Suppressor macrophage treated with lipopolysaccharide for 4 hours (primary cell): ENCODE measurements at regions not wholly inside any gene's neighbourhood (a gene's known extent, or its start where the extent isn't known, plus 50 kb on each side); places are given as distances from the start of the nearest gene placed in this dataset.

ENCODE experiments used
- DNase-seq: peaks from one replicate; pipeline ENCODE4 v3.0.0-alpha.2; 2020

GRCh38 chr6:170110201-170111140 is 180.4 kb downstream of the DLL1 start:
- no peak for DNase-seq

- DNase-seq: no peak
These were observed 181.8 kb downstream of the DLL1 start for GRCh38 chr6:170108890-170109587.

DNA sequence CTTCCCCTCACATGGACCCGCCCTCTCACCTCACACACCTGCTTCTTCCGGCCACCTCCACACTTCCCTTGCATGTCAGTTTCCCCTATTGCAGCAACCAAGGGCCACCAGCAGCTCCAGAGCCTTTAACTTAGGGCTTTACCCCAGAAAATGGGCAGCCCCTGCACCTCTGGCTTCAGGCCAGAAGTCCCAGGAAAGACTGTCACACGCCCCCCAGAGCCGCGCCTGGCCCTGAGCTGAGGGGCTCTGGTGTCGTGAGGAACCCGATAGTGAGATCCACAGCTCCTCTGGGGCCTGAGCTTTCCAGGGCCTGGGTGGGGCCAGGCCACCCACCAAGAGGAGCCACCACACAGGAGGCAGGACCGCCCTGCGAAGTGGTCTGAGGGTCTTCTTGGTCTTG is 182.4 kb downstream of the DLL1 start:
- no peak for DNase-seq

GRCh38 chr6:170107606-170108222 is 183.2 kb downstream of the DLL1 start:
- DNase-seq: no peak

- no peak for DNase-seq
These were observed 183.9 kb downstream of the DLL1 start for GRCh38 chr6:170106906-170107525.

DNA sequence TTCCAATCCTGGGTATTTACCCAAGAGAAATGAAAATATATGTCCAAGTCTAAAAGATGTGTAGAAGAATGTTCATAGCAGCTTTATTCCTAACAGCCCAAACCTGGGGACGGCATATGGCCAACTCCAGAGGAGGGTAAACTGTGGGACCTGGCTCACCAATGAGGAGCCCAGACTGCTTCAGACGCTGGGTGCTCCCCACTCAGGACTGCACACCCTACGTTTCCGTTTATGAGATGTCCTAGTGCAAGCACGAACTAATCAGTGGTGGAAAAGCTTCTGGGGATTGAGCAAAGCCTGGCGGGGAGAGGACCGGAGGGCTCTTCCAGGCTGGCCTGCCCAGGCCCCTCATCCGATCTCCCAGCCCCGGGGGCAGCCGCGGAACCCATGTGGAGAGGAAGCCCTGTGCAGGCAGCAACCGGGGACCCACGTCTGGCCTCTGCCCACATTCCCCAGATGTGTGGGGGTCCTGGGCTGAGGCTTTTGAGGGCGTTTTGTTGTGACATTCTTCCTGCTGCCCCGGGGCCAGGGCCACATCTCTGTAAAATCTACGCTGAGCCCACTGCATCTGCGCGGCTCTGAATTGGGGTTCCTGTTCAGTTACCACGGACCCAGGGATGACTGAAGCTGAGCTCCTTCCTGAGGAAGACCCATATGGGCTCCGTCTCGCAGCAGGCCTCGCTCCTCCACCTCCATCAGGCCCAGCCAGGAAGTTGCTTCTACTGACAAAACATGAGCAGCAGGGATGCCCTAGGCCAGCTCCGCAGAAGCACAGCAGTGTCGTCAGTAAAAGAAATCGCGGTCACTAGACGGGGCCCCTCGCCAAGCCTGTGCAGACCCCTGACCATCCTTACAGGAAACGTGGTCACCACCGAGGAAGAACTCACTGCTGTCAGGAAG is 188.0 kb downstream of the DLL1 start:
- DNase-seq: no peak

DNA sequence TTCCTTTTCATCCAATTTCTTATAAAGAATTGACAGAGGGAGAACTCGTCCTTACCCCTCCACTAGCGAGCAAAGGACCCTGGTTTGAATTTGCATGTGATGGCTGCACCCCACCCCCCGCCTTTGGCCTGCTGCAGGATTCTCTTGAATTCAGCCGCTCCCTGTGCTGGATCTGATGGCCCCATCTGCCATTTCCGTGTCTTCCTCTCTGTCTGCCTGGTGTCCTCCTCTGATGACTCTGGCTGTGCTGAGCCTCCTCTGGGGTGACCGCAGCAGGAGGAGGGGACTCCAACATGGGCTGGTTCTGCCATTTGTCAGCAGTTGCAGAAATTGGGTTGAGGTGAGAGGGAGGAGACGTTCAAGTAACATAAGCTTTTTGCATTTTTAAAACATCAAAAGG is 188.8 kb downstream of the DLL1 start:
- DNase-seq: no peak

GRCh38 chr6:170101281-170102035 is 189.4 kb downstream of the DLL1 start:
- DNase-seq: no peak

DNA sequence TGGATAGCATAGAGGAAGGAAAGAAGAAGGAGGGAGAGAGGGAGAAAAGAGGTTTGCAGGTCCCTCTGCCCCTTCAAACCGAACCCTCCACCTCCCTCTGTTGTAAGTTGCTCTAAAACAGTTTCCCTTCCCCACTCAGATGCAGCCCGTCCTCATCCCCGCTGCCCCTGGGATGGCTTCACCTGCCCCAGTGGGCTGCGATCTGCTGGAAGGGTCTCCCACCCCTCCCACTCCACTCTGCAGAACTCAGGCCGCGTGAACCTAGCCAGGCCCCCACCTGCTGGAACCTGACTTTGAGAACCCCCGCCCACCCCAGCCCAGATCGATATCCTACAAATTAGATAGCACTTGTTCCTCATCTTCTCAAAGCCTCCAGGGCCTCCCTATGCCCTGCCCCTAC is 190.8 kb downstream of the DLL1 start:
- DNase-seq: no peak

GRCh38 chr6:170099387-170099786 is 191.5 kb downstream of the DLL1 start:
- DNase-seq: no peak

DNA sequence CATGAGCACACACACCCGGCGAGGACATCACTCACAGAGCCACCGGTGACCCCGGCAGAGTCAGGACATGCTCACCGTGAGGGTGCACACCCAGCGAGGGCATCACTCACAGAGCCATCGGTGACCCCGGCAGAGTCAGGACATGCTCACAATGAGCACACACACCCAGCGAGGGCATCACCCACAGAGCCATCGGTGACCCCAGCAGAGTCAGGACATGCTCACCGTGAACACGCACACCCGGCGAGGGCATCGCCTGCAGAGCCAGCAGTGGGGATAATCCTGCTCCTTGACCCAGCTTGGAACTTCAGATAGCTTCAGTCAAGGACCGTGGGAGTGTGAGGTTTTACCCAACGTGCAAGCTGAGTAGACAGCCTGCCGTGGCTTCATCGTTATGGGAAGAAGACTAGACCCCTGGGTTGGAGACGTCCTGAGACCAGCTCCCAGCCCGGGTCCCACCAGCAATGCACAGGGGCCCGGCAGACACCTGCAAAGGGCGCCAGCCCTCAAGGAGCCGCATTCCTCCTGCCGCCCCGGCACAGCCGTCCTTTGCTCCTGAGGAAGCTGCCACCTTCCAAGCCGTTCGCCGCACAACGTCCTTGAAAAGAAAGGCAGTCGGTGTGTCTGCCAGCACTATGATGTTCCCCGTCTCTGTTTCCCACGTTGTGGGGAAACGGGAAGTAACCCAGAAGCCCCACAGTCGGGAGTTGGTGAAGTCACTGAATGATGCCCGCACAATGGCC is 192.3 kb downstream of the DLL1 start:
- no peak for DNase-seq

DNA sequence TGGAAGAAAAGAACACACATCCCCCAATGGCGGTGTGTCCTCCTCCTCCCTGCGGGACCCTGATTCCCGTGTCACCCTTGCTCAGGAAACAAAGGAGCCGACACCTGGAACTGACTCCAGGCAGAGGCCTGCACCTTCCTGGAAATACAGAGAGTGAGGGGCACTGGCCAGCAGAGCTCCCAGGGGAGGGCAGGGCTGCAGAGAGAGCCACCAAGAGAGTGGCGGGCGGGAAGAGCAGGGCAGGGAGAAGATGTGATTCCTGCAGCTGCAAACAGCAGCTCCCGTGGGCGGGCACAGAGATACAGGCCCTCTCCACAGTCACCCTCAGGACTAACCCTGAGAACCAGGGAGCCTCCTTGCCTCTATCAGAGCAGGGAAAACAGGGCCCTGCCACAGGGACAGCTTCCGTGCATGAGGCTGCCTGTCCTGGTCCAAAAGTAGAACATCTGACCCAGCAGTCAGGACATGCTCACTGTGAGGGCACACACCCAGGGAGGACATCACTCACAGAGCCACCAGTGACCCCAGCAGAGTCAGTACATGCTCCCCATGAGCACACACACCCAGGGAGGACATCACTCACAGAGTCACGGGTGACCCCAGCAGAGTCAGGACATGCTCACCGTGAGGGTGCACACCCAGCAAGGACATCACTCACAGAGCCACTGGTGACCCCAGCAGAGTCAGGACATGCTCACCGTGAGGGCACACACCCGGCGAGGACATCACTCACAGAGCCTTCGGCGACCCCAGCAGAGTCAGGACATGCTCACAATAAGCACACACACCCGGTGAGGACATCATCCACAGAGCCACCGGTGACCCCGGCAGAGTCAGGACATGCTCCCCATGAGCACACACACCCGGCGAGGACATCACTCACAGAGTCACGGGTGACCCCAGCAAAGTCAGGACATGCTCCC is 193.1 kb downstream of the DLL1 start:
- no peak for DNase-seq

DNA sequence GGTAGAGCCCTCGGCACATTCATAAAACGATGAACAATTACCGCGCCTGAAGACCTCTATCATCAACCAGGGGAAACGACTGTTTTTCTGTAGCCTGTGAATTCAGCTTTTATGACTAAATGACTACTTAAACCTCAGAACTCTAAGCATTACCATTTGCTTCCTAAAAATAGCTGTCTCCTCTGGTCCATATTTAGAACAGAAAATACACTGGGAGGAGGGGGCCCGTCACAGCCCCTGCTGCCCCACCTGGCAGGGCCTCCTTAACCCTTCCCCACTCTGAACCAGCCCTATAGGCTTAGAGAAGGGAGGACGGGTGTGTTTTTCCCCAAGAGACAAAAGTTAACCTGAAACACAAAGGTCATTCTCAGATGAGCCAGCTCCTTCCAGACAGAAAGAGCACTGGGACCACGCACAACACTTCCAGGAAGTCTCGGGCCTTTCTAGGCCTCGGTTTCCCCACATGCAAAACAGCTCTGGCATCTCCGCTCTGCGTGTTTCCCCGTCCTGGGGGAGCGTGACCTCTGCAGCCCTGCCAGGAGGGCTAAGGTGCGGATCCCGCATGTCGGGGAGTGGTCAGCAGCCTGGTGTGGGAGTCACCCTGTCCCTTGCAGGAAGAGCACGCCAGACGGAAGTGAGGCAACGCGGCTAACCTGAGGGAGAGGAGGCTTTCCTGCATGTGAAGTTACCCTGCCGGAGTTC is 193.9 kb downstream of the DLL1 start:
- no peak for DNase-seq

- no peak for DNase-seq
These were observed 194.6 kb downstream of the DLL1 start for GRCh38 chr6:170096191-170096802.

- no peak for DNase-seq
These were observed 195.5 kb downstream of the DLL1 start for GRCh38 chr6:170095273-170095981.

- no peak for DNase-seq
These were observed 196.1 kb downstream of the DLL1 start for GRCh38 chr6:170094686-170095272.
